Right lobe of liver (tissue), 6 donors: ENCODE measurements at regions not wholly inside any gene's neighbourhood (a gene's known extent, or its start where the extent isn't known, plus 50 kb on each side); places are given as distances from the start of the nearest gene placed in this dataset.

ENCODE experiments used
- ATAC-seq, 4 donors: fragments of 200-7000 bp; cut with Tn5 transposase; one replicate each; pipeline ENCODE4 v1.9.1; 2020; ENCODE audit warnings: mild to moderate bottlenecking in 4 of 4, moderate library complexity in 4 of 4
- DNase-seq, 3 donors: peaks; one replicate each; pipeline ENCODE4 v3.0.0-alpha.2; 2020
- H3K27ac ChIP-seq, 3 donors: fragments of 200-600 bp; one replicate each; pipeline ENCODE4 v1.8.0; 2022
- H3K27me3 ChIP-seq, 2 donors: fragments of 200-600 bp; one replicate each; pipeline ENCODE4 v1.8.0; 2022
- H3K36me3 ChIP-seq, 4 donors: fragments of 200-600 bp; sonication (generic) in 1 of 4; one replicate each; pipeline versions ENCODE4 v1.5.1 to v1.8.0; 2017 to 2022; ENCODE audit warnings: control low read depth in 1 of 4
- H3K4me1 ChIP-seq, 4 donors: fragments of 200-600 bp; sonication (generic) in 1 of 4; one replicate each; pipeline versions ENCODE4 v1.5.1 to v1.8.0; 2017 to 2022; ENCODE audit warnings: control low read depth in 1 of 4
- H3K4me3 ChIP-seq, 3 donors: fragments of 200-600 bp; one replicate each; pipeline ENCODE4 v1.8.0; 2022
- H3K9me3 ChIP-seq, 4 donors: fragments of 200-600 bp; sonication (generic) in 1 of 4; one replicate each; pipeline versions ENCODE4 v1.5.1 to v1.8.0; 2017 to 2022; ENCODE audit warnings: control low read depth in 1 of 4
- POLR2A ChIP-seq: fragments of 450-650 bp; IDR thresholded peaks from one replicate; pipeline ENCODE4 v1.6.1; 2017; ENCODE audit warnings: antibody characterized with exemption, mild to moderate bottlenecking
- WGBS: methylation state at CpG from one replicate; pipeline ENCODE4 v1.1.6; 2018; ENCODE audit warnings: low coverage, low lambda C conversion rate; ENCODE audit not compliant: insufficient coverage; ENCODE audit errors: missing lambda C conversion rate; 5-methylcytosine and 5-hydroxymethylcytosine counted together
- intact Hi-C, 2 donors: fragments of 100-400 bp; cut with DNase I; formaldehyde crosslinking; loops; one replicate each; pipeline versions ENCODE4 v1.11.2 to v1.14.1; 2022
- TF ChIP-seq, protein P1 (sequence below), 4 donors: fragments of 200-600 bp in 3 of 4; fragments of 450-650 bp in 1 of 4; IDR thresholded peaks; one replicate each; pipeline versions ENCODE4 v1.5.1 to v1.8.0; 2016 to 2022; ENCODE audit warnings: antibody characterized with exemption in 4 of 4, mild to moderate bottlenecking in 2 of 4
- donor health status: DM: no; HTN: yes; CAD: no.
- donor health status: DM: no; HTN: no; CAD: no.
- donor health status: DM: no; HTN: no; CAD: no.
- donor health status: DM: no; HTN: yes; CAD: no.
- donor health status: DM: no; HTN: yes; CAD: no.

DNA sequence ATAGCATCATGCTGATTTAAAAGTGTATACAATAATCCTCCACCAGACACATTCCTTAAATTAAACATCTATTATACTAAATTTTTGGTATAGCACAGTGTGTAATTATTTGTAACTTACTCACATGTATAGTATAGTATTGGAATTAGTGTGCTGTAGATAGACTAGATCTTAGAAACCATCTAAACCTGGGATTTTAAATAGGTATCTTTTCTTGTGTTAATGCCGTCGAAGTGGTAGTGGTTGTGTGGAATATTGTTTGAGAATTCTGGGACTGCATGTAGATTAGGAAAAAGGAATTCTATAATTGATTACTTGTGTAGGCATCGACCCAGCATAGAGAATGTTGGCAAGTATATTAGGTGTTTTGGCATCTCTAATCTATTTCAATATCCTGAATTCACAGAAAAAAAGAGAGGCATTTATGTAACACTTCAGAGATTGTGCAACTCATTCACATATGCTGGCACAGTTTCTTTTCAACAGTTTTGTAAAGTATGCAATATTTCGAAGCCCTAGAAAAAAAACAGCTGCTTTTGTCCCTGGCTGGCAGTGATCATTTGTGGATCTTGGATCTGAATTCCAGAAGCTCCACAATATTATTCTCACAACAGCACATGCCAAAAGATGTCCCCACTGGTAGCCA, 145.5 kb upstream of the AGR3 start:
- Histone ChIP-seq H3K4me1 (peaks cover 0 to 6% (median 0%) of the 10 kb centered on the region in 4 donors), H3K9me3 (no peaks in the 10 kb centered on the region), H3K36me3 (no peaks in the 10 kb centered on the region), H3K27me3 (no peaks in the 10 kb centered on the region), H3K27ac (peak overlapping the region in 2 of 3 donors; percentile 37 to 54), H3K4me3 (no peak overlapping the region)
- ATAC-seq (peak; percentile 63 to 87 (median 79)), DNase-seq (no peak)
- intact Hi-C loops = no loop called here
- 17% methylated on average over 4 of the region's 4 CpGs for WGBS
- TF ChIP-seq POLR2A = no peak
- TF ChIP-seq, protein P1, sequence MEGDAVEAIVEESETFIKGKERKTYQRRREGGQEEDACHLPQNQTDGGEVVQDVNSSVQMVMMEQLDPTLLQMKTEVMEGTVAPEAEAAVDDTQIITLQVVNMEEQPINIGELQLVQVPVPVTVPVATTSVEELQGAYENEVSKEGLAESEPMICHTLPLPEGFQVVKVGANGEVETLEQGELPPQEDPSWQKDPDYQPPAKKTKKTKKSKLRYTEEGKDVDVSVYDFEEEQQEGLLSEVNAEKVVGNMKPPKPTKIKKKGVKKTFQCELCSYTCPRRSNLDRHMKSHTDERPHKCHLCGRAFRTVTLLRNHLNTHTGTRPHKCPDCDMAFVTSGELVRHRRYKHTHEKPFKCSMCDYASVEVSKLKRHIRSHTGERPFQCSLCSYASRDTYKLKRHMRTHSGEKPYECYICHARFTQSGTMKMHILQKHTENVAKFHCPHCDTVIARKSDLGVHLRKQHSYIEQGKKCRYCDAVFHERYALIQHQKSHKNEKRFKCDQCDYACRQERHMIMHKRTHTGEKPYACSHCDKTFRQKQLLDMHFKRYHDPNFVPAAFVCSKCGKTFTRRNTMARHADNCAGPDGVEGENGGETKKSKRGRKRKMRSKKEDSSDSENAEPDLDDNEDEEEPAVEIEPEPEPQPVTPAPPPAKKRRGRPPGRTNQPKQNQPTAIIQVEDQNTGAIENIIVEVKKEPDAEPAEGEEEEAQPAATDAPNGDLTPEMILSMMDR (IDR thresholded peaks at IDR 0.05) = no peak

DNA sequence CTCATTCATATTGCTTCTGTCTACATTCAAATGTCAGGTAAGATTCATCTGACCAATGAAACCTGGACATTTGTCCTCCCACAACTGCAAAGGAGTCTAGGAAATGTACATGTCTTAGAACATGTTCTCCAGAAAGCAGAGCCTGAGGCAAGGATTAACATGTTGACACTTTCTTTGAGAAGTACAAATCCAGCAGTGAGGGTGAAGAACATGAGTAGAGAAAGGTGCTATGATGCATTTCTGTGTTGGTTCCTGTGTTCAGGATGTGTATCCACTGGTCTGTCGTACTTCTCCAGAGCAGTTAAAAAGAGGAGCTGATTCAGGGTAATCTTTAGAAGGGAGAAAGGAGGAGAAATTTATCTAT, 146.0 kb upstream of the AGR3 start:
- WGBS = 67% methylated on average over 1 of the region's 1 CpG
- Histone ChIP-seq H3K4me3 (no peak overlapping the region), H3K27me3 (no peaks in the 10 kb centered on the region), H3K4me1 (peaks cover 0 to 6% (median 0%) of the 10 kb centered on the region in 4 donors), H3K36me3 (no peaks in the 10 kb centered on the region), H3K9me3 (no peaks in the 10 kb centered on the region), H3K27ac (peak overlapping the region in 2 of 3 donors; percentile 37 to 54)
- ATAC-seq (peak; percentile 9 to 43 (median 25)), DNase-seq (no peak)
- TF ChIP-seq, protein P1 (IDR thresholded peaks at IDR 0.05) = no peak
- no peak for TF ChIP-seq POLR2A
- intact Hi-C loops = no loop called here

DNA sequence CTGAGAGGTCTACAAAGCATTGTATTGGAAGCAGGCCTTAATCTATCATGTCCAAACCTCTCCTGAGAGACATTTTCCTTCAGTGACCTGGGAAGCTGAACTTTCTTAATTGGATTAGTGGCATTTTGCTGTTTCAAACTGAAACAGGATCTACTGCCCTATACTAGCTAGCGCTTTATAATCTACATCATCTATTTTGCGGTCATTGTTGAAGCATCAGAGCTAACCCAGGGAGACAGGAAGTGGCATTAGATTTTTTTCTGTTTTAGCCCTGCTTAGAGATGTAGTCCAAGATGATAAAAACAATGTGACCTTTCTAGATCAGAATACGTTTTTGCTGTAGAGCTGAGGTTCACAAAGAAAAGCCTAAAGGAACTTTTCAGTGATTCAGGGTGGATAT, 147.4 kb upstream of the AGR3 start:
- H3K36me3 ChIP-seq = no peaks in the 10 kb centered on the region
- intact Hi-C loops = no loop called here
- WGBS = 79% methylated on average over 3 of the region's 3 CpGs
- no peak overlapping the region for H3K4me3 ChIP-seq
- H3K27me3 ChIP-seq = no peaks in the 10 kb centered on the region
- no peak overlapping the region for H3K27ac ChIP-seq
- DNase-seq = no peak
- no peaks in the 10 kb centered on the region for H3K9me3 ChIP-seq
- peaks cover 0 to 6% (median 0%) of the 10 kb centered on the region in 4 donors for H3K4me1 ChIP-seq
- ATAC-seq = peak in 3 of 4 donors; percentile 32 to 44 (median 38)
- TF ChIP-seq, protein P1 (IDR thresholded peaks at IDR 0.05) = no peak
- no peak for TF ChIP-seq POLR2A

DNA sequence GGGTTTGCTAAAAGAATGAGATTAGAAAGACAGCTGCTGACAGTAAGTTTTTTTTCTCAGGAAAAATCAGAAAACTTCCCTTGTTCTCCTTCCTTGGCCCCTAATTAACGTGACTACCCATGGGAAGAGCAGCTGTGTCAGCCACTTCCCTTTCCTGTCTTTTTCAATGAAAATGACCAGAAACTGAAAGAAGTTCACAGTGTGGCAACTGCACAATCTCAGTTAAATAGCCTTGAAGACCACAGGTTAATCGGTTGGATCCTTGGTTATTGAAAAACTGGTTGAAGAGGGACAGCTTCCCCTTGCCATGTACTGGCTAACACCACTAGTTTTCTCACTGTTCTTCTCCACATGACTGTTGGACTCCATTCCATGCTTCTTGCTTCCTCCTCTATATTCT, 148.8 kb upstream of the AGR3 start:
- TF ChIP-seq POLR2A = no peak
- TF ChIP-seq, protein P1 (IDR thresholded peaks at IDR 0.05) = no peak
- H3K4me3 ChIP-seq = no peak overlapping the region
- no peaks in the 10 kb centered on the region for H3K36me3 ChIP-seq
- ATAC-seq (peak in 3 of 4 donors; percentile 15 to 42 (median 28)), DNase-seq (no peak)
- intact Hi-C loops = no loop called here
- 19% methylated on average over 2 of the region's 2 CpGs for WGBS
- H3K9me3 ChIP-seq = no peaks in the 10 kb centered on the region
- H3K27me3 ChIP-seq = no peaks in the 10 kb centered on the region
- H3K4me1 ChIP-seq = peaks cover 0 to 6% (median 0%) of the 10 kb centered on the region in 4 donors
- H3K27ac ChIP-seq = no peak overlapping the region
